NCI-H128 (cell line): ENCODE measurements at regions not wholly inside any gene's neighbourhood (a gene's known extent, or its start where the extent isn't known, plus 50 kb on each side); places are given as distances from the start of the nearest gene placed in this dataset.

Source experiments
- DNase-seq: peaks from one replicate; lab custom pipeline; 2025; ENCODE audit not compliant: unreplicated experiment; lab: John Stamatoyannopoulos, UW

DNA sequence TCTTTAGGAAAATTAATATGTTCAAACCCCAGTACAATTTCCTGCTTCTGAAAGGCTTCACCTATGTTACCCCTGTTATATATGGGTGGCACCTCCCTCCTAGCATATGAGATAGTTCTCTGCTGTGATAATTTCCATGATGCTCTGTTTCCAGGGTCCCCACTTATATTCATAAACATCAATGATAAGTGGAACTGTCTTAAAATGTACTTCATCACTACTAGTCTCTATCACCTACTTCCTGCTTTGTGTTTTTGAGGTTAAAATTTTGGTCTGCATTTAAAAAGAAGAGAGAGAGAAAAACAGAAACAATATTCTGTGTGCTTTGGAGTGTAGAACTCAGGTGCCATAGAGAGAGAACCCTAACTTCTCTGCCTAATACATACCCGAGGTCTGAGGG, 234.7 kb downstream of the HTR1A start:
- no peak for DNase-seq

DNA sequence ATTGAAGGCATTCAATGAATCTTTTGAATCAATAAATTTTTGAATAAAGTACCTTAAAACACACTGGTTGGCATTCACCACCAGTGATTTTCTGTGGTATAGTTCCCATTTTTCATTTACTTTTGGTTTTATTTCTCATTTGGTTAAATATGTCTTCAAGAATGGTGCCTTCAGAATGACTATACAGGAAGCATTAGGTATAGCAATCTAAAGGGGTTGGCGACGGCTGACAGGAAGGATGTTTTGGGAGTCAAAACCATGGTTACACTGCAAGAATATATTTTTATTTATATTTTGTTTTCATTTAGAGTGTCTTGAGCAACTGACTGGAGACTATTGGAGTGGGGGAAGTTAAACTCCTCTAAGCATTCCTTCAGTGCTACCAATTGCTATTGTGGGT, 235.7 kb downstream of the HTR1A start:
- DNase-seq = no peak

DNA sequence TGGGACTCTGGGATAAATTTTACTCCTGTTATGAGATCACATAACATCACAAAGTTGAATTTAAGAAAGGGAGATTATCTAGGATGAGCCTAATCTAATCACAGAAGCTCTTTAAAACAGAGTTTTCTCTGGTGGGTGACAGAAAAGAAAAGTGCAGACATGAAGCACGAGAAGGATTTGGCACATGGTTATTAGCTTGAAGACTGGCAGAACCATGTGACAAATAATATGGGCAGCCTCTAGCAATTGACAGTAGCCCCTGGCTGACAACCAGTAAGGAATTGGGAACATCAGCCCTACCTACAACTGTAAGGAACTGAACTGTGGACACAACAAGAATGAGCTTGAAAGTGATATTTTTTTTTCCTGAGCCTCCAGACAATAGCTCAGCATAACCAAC, 243.1 kb downstream of the HTR1A start:
- DNase-seq = no peak

DNA sequence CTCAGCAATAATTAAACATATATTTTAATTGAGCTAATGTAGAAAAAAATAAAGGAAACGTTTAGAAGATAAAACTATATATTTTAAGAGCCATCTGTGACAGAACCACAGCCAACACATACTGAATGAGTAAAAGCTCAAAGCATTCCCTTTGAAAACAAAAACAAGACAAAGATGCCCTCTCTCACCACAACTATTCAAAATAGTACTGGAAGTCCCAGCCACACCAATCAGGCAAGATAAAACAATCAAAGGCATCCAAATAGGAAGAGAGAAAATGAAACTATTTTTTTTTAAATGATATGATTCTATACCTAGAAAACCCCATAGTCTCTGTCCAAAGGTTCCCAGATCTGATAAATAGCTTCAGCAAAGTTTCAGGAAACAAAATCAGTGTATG, 262.0 kb downstream of the HTR1A start:
- no peak for DNase-seq

DNA sequence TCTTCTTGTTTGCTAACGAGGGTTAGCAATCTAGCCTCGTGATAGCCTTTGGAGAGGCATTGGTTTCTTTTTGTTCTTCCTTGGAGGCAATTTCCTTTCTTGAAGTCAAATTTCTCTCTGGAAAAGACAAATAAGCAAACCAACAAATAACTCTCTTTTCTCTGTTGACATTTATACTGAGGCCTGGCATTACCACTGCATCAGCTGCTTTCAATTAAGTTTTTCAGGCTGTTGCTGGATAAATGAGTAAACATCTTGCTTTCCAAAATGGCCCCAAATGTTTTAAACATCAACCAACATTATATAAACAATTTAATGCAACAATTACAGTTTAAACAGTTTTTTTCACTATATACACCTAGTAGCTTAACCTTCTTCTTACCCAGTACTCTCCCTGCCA, 264.4 kb downstream of the HTR1A start:
- no peak for DNase-seq

DNA sequence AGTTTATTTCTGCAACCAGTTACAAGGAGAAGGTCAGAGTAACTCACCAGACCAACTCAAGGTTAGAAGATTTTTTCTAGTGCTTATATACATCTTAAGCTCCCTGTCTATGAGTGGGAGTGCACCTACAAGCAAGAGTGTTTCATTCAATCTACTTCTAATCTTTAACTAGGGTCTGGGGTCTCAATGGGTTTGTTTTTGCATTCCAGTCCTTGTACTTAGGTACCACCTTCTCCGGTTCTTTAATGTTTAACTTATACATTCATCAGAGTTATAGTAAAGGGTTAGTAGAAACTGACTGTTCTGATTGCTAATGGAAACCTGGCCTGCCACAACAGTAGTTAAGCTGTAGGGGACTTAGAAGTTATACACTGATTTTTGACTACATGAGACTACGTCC, 271.7 kb downstream of the HTR1A start:
- DNase-seq = no peak

DNA sequence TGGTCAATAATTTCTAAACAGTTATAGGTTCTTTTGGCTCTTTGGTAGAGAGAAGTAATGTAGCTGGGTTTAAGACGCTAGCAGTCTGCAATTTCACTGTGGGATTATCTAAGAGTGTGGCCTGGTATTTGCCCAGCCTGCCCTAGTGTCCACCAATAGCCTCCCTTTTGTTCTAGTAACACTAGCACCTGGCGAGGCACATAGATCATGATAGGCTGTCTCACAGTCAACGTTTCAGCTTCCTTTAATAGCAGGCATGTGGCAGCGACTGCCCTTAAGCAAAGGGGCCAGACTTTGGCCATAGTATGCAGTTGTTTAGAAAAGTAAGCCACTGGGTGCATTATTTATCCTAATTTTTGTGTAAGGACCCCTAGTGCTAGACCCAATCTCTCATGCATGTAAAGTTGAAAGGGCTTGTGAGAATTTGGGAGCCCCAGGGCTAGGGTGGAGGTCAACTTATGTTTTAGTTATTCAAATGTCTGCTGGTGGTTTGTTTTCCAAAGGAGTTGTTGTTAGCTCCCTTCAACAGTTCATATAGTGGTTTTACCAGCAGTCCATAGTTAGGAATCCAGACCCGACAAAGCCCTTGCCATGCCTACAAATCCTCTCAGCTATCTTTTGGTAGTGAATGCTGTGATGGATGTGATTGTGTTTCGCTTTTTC, 274.3 kb downstream of the HTR1A start:
- DNase-seq = no peak

DNA sequence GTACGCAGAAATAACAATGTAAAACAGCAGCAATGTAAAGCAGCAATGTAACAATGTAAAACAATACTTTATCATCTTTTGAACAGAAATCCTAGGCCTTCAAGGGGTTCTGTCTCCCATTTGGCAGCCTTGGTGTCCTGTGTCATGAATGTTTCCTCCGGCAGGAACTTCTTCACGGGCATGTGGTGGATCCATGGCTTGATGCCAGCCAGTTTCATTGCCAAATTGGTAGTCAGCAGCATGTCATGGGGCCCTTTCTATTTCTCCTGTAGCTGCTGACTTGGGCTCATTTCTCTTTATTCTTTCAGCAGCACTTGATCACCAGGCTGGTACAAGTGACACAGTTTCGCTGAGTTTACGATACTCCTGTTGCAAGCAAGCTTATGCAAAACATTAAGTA, 275.3 kb downstream of the HTR1A start:
- no peak for DNase-seq

DNA sequence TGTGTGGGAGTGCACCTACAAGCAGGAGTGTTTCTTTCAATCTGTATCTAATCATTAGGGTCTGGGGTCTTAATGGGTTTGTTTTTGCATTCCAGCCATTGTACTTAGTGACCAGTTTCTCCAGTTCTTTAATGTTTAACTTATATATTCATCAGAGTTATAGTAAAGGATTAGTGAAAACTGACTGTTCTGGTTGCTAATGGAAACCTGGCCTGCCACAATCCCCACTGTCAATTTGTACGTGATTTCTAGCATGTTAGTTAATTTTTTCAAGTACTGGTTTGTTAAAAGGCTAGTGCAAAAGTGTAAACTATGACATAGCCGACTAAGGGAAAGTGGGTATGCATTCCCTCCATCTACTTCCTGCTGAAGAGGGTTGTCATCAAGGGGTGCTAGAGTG, 276.1 kb downstream of the HTR1A start:
- DNase-seq = no peak

DNA sequence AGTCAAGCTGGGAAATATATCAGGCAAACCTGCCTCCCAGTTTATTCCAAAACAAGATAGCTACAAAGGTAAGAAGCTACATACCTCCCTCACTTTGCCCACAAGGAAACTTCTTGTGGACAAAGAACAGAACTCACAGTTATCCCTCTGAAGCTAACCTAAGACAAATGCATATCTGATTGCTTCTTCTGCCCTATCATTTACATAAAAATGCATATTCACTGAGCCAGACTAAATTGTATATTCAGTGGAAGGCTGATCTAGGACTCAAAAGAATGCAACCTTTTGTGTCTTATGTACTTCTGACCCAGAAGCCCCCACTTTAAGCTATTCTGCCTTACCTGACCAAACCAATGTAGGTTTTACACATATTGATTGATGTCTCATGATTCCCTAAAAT, 276.8 kb downstream of the HTR1A start:
- no peak for DNase-seq

DNA sequence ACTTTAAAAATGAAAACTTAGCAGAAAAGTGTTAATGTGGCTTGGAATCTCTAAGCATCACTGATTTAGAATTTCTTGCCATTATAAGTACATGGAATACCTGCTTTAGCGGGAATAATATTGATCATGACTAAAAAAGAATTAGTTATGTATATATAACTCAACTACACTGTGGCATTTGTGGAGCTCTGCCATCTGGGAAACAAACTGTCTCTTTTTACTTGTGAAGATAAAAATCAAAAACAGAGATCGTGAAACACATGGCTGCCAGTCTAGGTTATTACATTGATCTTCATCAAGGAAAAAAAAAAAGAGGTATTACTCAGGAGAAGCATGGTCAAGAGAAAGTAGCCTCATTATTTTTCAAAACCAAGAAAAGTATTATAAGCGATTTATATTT, 287.4 kb downstream of the HTR1A start:
- no peak for DNase-seq

DNA sequence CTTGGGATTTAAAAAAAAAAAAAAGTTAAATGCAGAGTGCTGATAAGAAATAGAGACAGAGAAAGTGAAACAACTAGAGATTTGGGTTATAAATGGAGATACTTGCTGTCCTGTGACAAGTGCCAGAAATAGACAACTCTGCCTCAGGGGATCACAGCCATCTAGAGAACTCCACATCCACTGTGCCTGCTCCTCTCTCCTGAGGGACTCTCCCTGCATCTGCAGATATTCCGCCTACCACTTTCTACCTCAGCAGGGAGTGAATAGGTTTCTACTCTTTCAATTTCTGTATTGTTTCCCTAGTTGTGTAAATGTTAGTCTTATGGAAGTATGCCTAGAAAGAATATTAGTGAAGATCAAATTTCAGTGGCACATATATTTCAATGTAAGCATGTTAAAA, 307.2 kb downstream of the HTR1A start:
- DNase-seq = no peak

DNA sequence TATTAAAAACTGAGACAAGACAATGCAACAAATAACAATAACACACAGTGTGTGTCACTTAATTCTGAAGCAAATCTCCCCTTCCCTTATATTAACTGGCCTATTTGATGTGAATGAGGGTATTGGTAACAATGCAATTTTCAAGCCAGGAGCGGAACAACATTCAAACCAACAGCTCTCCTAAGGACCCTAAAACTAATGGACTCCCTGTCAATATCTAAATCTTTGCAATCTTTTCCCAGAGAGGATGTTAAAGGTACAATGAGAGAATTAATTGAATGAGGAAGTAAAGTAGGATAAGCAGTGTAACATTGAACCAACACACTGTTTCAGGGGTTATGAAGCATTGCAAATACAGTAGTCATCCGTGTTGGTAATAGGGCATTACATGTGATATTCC, 311.7 kb downstream of the HTR1A start:
- no peak for DNase-seq

DNA sequence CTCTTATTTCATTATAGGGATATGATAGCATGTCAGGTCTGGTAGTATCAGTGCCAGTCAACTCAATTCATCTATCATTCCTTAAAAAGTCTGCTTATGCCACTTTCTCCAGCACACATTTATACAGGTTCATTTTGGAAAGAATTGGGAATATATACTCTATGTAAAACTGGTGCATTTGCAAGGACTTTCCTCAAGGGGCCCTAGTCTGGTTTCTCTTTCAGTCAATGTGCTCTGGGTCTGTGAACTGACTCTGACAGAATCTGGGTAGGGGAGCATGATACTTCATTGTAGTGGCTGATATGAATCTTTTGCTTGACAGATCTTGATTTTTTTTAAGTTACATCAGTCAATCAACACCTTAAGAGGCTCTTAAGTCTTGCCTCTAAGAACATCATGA, 313.9 kb downstream of the HTR1A start:
- DNase-seq = no peak

DNA sequence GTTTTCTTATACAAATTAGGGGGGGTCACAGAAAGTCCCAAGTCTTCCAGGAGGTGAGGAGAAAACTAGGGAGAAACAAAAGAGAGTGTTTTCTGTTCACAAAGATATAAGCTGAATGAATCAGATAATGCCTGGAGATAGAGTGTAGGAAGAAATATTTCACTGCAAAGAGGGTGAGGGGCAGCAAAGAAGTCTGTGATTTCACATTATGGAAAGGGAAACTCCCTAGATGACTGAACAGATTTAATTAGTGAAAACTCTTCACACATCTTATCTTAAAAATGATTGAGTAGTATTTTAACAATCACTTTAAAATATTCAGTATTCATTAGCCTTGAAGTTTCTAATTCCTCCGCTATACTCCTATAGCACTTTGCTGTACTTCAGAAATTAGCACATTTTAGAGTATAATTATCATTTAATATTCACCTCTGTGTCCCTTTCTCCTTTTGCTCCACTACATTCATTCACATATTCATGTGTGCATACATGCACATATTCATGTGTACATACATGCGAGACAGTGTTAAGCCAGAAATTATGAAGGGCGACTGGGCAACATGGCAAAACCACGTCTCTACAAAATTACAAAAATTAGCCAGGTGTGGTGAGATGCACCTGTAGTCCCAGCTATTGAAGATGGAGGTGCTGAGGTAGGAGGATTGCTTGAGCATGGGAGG, 332.2 kb downstream of the HTR1A start:
- DNase-seq = no peak

DNA sequence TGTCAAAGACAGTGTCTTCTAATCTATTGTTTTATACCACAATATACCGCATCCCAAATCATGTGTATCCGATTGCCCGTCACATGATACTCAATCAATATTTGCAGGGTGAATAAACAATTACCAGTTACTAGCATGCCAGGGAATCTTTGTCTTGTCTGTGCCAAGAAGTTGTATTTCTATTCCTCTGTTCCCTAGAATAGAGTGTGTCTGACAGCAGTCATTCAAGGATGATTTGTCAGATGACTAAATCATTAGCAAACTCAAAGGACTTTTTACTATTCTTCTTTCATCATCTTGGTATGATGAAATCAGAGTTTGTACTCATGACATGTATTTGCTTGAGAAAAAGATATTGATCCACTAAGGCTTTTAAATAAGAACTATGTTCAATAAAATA, 348.8 kb downstream of the HTR1A start:
- no peak for DNase-seq

DNA sequence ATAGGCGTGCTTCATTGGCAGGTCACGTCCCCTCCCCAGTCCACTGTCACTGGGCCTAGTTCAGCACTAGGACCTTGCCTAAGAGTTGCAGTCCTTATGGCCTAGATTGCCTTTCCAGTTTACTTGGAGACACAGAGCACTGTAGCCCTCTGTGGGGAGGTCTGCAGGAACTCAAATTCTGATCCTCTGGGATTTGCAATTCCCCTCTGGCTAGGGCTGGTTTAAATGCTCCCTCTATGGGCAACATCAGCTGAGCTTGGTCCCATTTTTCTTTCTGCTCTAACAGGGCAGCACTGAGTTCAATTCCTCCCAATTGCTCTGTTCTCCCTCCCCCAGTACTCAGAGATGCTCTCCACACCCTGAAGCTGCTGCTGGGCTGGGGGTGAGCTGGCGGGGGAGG, 358.2 kb downstream of the HTR1A start:
- no peak for DNase-seq

DNA sequence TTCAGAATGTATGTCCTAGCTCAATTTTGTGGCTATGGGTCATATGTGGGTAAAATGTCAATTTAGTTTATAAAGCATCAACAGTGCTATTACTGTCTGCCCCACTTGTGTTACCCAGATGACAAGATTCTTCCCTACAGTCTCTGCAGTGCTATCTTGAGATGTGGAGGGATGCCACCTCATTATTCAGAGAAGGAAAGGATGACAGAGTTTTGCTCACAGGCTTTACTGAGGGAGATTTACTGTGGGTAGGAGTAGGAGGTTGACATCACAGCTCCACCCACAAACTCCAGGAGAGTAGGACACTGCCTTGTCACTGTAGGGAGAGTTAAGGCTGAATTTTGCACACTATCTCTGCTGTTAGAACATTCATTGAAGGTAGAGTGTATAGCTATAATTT, 359.3 kb downstream of the HTR1A start:
- no peak for DNase-seq

DNA sequence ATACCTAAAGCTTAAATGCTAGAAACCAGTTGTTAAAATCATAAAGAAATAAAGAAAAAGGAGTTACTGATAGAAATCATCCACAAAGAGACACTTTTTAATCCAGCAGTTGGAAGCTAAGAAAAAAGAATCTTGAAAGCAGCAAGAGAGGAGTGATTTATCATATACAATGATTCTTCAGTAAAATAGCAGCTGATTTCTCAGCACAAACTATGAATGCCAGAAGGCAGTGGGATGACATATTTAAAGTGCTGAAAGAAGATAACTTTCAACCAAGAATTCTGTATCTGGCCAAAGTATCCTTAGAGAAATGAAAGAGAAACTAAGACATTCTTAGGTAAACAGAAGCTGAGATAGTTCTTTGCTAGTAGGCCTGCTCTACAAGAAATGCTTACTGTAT, 366.0 kb downstream of the HTR1A start:
- no peak for DNase-seq

DNA sequence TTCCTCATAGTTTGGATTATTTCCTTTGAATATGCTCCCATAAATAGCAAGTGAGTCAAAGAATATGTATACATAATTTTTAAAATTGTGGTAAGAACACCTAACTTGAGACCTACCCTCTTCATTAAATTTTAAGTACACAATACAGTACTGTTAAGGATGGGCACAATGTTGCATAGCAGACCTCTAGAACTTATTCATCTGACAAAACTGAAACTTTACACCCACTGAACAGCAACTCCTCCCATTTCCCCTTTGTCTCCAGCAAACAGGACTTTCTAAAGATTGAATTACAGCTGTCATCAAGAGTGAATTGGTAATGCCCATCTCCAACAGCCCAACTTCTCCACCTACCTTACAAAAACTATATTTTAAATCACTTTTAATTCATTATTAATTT, 388.9 kb downstream of the HTR1A start:
- DNase-seq = no peak

DNA sequence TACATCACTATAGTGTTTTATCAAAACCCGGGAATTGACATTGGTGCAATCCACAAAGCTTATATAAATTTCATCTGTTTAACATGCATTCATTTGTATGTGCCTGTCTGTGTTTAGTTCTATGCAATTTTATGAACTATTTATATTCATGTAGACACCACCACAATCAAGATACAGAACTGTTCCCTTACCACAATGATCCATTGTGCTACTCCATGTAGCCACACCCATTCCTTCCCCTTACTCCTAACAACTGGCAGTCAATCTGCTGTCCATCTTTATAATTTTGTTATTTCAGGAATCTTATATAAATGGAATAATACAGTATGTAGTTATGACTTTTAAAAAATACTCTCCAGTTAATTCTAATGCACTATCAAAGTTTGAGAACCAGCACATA, 389.5 kb downstream of the HTR1A start:
- DNase-seq = no peak

DNA sequence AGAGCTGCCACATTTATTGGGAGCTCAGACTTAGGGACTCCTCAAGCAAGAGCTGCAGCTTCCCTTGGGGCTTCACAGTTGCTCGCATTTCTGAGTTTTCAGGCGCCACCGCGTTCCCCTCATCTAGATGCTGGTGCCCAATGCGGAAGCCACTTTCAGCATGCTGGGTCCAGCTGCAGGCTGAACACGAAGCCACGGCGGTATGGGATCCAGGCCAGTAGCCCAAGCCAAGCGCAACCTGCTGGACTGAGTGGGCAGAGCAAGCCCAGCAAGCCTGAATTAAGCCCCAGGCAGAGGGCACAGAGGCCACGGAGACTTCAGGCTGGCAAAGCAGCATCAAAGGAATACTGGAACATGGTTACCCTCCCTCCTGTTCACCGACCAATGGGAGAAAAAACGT, 391.5 kb downstream of the HTR1A start:
- DNase-seq = no peak

DNA sequence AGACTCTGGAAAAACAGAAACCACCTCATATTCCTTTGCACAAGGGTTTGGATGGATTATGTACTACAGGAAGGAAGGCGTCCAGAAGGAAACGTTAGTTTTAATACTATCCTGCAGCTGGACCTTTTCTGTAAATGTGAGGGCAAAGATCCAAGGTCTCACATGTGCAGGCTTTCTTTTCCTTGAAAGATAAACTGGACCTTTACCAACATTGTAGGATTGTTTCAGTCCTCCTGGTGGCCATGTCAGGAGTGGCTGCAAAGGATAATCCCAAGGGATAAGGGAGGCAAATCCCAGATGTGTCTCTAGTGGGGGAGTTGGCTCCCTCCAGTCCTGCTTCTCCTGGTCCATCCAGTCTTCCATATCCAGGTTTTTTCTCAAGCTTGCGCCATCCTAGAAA, 397.5 kb downstream of the HTR1A start:
- DNase-seq = no peak
